Peyer's patch (tissue), 4 donors: ENCODE measurements at regions not wholly inside any gene's neighbourhood (a gene's known extent, or its start where the extent isn't known, plus 50 kb on each side); places are given as distances from the start of the nearest gene placed in this dataset.

Experiments used
- DNase-seq, 3 donors: peaks; one replicate each; pipeline ENCODE4 v3.0.0-alpha.2; 2017 to 2019
- H3K27ac ChIP-seq, 4 donors: fragments of 200-600 bp; sonication (generic); one replicate each; pipeline ENCODE4 v1.5.1; 2016 to 2019
- H3K27me3 ChIP-seq, 2 donors: fragments of 200-600 bp; sonication (generic); one replicate each; pipeline ENCODE4 v1.5.1; 2019
- H3K36me3 ChIP-seq, 3 donors: fragments of 200-600 bp; sonication (generic); one replicate each; pipeline ENCODE4 v1.5.1; 2016 to 2019
- H3K4me1 ChIP-seq, 4 donors: fragments of 200-600 bp; sonication (generic); one replicate each; pipeline ENCODE4 v1.5.1; 2016 to 2019
- H3K4me3 ChIP-seq, 4 donors: fragments of 200-600 bp; sonication (generic); 1 replicate in 3 of 4; 2 replicates in 1 of 4; pipeline ENCODE4 v1.5.1; 2016 to 2019; ENCODE audit warnings: mild to moderate bottlenecking in 1 of 4
- H3K9me3 ChIP-seq, 4 donors: fragments of 200-600 bp; sonication (generic); one replicate each; pipeline ENCODE4 v1.5.1; 2016 to 2019; ENCODE audit warnings: mild to moderate bottlenecking in 1 of 4
- POLR2A ChIP-seq, 2 donors: fragments of 450-650 bp; IDR thresholded peaks; one replicate each; pipeline ENCODE4 v1.5.1; 2017; ENCODE audit warnings: antibody characterized with exemption in 2 of 2, mild to moderate bottlenecking in 2 of 2, moderate library complexity in 2 of 2
- TF ChIP-seq, protein P1 (sequence below), 6 experiments: fragments of 450-650 bp in 4 of 6; fragments of 200-600 bp in 2 of 6; sonication (generic) in 1 of 6; IDR thresholded peaks; one replicate each; pipeline ENCODE4 v1.5.1; 2017 to 2019; ENCODE audit warnings: antibody characterized with exemption in 6 of 6, mild to moderate bottlenecking in 3 of 6, moderate library complexity in 1 of 6

GRCh38 chr17:53335443-53335842 lies 487.3 kb upstream of the KIF2B start:
- no peaks in the 10 kb centered on the region for H3K27me3 ChIP-seq
- H3K36me3 ChIP-seq = no peaks in the 10 kb centered on the region
- no peak overlapping the region for H3K4me3 ChIP-seq
- H3K9me3 ChIP-seq = peaks cover 0 to 4% (median 0%) of the 10 kb centered on the region in 4 donors
- H3K4me1 ChIP-seq = no peaks in the 10 kb centered on the region
- H3K27ac ChIP-seq = no peak overlapping the region
- no peak for DNase-seq
- TF ChIP-seq POLR2A (IDR thresholded peaks at IDR 0.05) = no peak
- TF ChIP-seq, protein P1, sequence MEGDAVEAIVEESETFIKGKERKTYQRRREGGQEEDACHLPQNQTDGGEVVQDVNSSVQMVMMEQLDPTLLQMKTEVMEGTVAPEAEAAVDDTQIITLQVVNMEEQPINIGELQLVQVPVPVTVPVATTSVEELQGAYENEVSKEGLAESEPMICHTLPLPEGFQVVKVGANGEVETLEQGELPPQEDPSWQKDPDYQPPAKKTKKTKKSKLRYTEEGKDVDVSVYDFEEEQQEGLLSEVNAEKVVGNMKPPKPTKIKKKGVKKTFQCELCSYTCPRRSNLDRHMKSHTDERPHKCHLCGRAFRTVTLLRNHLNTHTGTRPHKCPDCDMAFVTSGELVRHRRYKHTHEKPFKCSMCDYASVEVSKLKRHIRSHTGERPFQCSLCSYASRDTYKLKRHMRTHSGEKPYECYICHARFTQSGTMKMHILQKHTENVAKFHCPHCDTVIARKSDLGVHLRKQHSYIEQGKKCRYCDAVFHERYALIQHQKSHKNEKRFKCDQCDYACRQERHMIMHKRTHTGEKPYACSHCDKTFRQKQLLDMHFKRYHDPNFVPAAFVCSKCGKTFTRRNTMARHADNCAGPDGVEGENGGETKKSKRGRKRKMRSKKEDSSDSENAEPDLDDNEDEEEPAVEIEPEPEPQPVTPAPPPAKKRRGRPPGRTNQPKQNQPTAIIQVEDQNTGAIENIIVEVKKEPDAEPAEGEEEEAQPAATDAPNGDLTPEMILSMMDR (IDR thresholded peaks at IDR 0.05) = no peak

DNA sequence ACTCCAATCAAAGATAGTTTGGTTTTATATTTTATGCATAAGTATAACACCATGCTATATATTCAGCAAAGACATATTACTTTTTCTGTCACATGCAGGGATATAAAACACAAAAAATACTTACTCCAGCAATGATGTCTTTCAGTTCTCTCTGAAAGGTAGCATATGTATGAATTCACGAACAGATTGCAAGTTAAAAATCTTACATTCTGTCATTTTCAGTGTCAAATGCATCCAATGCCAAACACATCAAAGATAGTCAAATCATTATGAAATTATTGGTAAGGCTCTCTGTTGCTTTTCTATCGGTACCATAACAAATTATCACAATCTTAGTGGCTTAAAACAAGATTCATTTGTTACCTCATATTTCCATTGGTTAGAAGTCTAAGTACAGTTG lies 492.0 kb upstream of the KIF2B start:
- TF ChIP-seq, protein P1 (IDR thresholded peaks at IDR 0.05) = no peak
- TF ChIP-seq POLR2A (IDR thresholded peaks at IDR 0.05) = no peak
- Histone ChIP-seq H3K4me1 (no peaks in the 10 kb centered on the region), H3K36me3 (no peaks in the 10 kb centered on the region), H3K27me3 (no peaks in the 10 kb centered on the region), H3K4me3 (no peak overlapping the region), H3K27ac (no peak overlapping the region), H3K9me3 (no peaks in the 10 kb centered on the region)
- DNase-seq = no peak

- H3K4me1 ChIP-seq = no peaks in the 10 kb centered on the region
- H3K27me3 ChIP-seq = no peaks in the 10 kb centered on the region
- TF ChIP-seq, protein P1 (IDR thresholded peaks at IDR 0.05) = no peak
- TF ChIP-seq POLR2A (IDR thresholded peaks at IDR 0.05) = no peak
- no peak for DNase-seq
- no peak overlapping the region for H3K27ac ChIP-seq
- H3K4me3 ChIP-seq = no peak overlapping the region
- H3K36me3 ChIP-seq = no peaks in the 10 kb centered on the region
- H3K9me3 ChIP-seq = no peaks in the 10 kb centered on the region
These were observed 501.1 kb upstream of the KIF2B start for GRCh38 chr17:53321651-53322050.

- no peaks in the 10 kb centered on the region for H3K27me3 ChIP-seq
- no peaks in the 10 kb centered on the region for H3K36me3 ChIP-seq
- no peaks in the 10 kb centered on the region for H3K4me1 ChIP-seq
- H3K27ac ChIP-seq = no peak overlapping the region
- TF ChIP-seq, protein P1 (IDR thresholded peaks at IDR 0.05) = no peak
- no peak for TF ChIP-seq POLR2A (IDR thresholded peaks at IDR 0.05)
- no peaks in the 10 kb centered on the region for H3K9me3 ChIP-seq
- no peak overlapping the region for H3K4me3 ChIP-seq
- no peak for DNase-seq
These were observed 502.8 kb upstream of the KIF2B start for GRCh38 chr17:53319947-53320346.

DNA sequence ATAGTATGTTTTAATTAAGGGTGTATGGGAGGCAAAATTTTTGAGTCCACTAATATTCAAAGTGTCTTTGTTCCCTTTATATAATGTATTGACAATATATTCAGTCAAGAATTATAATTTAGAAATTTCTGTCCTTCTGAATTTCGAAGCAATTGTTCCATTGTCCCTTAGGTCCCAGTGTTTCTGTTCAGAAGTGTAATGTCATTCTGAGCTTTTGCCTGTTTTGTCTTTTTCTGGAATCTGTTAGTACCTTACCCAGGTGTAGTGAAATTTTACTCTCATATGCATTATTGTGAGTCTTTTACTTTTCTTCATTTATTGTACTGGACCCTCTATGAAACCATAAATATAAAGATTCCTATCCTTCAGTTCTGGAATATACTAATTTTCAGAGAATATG lies 505.7 kb upstream of the KIF2B start:
- Histone ChIP-seq H3K27me3 (no peaks in the 10 kb centered on the region), H3K4me1 (no peaks in the 10 kb centered on the region), H3K27ac (no peak overlapping the region), H3K36me3 (no peaks in the 10 kb centered on the region), H3K4me3 (no peak overlapping the region), H3K9me3 (no peaks in the 10 kb centered on the region)
- DNase-seq = no peak
- TF ChIP-seq, protein P1 (IDR thresholded peaks at IDR 0.05) = no peak
- TF ChIP-seq POLR2A (IDR thresholded peaks at IDR 0.05) = no peak

DNA sequence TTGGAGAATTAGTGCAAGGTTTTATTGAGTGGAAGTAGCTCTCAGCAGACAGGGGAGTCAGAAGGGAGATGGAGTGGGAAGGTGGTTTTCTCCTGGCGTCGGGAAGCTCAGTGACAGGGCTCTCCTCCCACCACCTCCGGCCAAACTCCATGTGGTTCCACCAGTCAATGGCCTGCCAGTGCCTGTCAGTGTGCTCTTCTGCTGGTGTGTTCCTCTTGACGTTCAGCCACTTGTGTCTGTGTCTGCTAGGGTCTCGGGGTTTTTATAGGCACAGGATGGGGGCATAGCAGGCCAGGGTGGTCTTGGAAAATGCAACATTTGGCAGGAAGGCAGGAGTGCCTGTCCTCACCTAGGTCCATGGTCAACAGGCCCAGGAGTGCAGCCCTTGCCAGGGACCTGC lies 506.7 kb upstream of the KIF2B start:
- no peaks in the 10 kb centered on the region for H3K4me1 ChIP-seq
- H3K36me3 ChIP-seq = no peaks in the 10 kb centered on the region
- DNase-seq = no peak
- no peaks in the 10 kb centered on the region for H3K27me3 ChIP-seq
- no peak overlapping the region for H3K27ac ChIP-seq
- no peak for TF ChIP-seq POLR2A (IDR thresholded peaks at IDR 0.05)
- TF ChIP-seq, protein P1 (IDR thresholded peaks at IDR 0.05) = no peak
- no peaks in the 10 kb centered on the region for H3K9me3 ChIP-seq
- H3K4me3 ChIP-seq = no peak overlapping the region
